Globus pallidus (tissue), 1 donor: ENCODE measurements at regions not wholly inside any gene's neighbourhood (a gene's known extent, or its start where the extent isn't known, plus 50 kb on each side); places are given as distances from the start of the nearest gene placed in this dataset.
"Not testable (repeated sequence)": the region's sequence is repeated elsewhere in the genome, so short reads cannot be mapped to it uniquely, and the experiment has no call there.

ENCODE experiments used
- DNase-seq: peaks from one replicate; pipeline ENCODE4 v3.0.0-alpha.2; 2015; ENCODE audit warnings: low spot score

DNA sequence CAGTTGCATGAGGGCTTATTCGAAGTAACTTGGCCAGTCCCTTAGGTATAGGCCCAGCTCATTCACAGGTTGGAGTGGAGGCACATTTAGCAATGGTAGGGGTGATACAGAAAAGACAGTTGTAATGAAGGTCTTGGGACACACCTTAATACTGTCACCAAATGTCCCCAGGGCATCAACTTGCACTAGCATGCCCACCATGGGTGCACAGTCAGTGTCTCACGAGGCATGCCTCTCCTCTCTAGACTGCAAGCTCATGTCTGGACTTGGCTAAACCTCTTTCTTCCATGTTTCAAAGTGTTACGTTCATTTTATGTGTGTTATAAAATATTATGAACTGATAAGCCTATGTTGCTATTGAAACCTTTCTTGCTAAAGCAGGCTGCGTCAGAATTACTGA is 124.0 kb upstream of the ECI2 start:
- no peak for DNase-seq

DNA sequence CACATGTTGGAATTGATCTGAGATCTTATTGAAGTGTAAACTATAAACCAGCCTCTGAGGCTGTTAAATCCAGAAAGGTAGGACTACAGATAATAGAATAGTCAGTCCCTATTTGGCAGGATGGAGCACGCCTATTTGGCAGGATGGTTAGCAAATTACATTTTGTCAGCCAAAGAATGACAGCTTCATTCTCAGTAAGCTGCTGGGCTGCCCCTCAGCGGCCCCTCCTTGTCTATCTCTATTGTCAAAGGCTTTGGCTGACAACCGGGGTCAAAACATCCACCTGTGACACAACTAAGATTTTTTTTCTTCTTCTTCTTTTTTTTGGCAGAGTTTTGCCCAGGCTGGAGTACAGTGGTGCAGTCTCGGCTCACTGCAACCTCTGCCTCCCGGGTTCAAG is 123.4 kb upstream of the ECI2 start:
- DNase-seq, result no peak

DNA sequence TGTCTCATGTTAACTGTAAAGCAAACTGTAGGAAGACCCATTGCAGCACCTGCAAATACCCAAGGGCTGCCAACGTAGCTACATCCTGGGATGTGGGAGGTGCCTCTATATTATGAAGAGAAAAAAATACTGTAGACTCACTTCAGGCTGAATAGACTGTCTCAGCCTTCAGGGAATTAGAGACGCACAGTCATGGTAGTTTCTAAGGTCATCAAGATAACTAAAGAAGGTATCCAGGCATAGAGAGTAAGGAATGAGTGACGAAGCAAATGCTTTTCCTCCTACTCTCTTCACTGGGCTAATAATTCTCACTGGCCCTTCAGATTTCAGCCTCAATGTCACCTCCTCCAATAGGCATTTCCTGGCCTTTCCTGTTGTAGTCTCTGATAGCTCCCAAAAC is 121.6 kb upstream of the ECI2 start:
- no peak for DNase-seq

DNA sequence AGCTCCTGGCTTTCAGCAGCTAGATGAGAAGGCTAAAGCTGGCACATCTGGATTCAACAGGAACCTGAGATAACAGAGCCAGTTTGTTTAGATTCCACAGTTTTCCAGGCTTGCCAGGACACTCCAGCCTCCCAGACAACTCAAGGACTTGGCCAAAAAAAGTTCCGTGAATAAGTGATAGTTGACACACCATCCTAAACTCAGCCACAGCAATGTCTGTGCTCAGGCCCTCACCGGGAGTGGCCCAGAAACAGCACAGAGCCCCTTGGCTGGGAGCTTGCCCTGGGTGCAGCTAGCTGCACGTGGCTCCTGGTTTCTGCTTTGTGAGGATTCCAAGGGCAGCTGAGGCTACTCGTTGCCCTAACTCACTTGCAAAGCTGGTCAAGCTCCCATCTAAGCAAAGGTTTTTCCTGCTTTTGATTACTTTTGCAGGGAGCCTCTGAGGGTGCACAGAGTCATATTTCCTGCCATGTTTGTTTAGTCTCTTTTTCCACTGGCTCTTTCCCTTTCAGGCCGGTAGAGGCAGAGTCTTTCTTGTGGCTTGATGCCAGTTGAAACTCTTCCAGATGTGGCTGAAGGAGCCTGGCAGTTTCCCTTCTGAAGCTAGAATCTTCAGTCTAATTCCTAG is 118.3 kb upstream of the ECI2 start:
- peak; percentile 11 for DNase-seq

DNA sequence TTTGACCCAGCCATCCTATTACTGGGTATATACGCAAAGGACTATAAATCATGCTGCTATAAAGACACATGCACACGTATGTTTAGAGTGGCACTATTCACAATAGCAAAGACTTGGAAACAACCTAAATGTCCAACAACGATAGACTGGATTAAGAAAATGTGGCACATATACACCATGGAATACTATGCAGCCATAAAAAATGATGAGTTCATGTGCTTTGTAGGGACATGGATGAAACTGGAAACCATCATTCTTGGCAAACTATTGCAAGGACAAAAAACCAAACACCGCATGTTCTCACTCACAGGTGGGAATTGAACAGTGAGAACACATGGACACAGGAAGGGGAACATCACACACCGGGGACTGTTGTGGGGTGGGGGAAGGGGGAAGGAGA is 117.1 kb upstream of the ECI2 start:
- DNase-seq, result not testable (repeated sequence)

DNA sequence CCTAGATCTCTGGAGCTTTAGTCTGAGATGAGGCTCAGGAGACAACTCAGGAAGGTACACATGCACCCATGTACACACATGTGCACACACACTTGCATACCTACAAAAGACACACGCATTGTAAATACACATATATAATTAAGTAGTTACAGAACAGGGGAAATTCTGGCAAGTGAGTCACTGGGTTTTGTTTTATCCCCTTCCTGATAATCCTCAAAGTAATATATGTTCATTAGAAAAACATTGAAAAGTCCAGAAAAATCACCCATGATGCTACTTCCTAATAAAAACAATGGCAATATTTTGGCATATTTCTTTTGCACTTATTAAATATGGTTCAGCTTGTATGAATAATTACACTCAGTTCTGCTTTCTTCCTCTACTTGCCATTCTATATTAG is 115.3 kb upstream of the ECI2 start:
- no peak for DNase-seq

DNA sequence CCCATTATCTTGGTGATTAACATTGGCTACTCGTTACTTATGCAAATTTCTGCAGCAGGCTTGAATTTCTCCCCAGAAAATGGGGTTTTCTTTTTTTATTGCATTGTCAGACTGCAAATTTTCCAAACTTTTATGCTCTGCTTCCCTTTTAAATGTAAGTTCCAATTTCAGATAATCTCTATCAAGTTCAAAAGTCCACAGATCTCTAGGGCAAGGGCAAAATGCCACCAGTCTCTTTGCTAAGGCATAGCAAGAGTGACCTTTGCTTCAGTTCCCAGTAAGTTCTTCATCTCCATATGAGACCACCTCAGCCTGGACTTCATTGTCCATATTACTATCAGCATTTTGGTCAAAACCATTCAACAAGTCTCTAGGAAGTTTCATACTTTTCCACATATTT is 108.5 kb upstream of the ECI2 start:
- not testable (repeated sequence) for DNase-seq

DNA sequence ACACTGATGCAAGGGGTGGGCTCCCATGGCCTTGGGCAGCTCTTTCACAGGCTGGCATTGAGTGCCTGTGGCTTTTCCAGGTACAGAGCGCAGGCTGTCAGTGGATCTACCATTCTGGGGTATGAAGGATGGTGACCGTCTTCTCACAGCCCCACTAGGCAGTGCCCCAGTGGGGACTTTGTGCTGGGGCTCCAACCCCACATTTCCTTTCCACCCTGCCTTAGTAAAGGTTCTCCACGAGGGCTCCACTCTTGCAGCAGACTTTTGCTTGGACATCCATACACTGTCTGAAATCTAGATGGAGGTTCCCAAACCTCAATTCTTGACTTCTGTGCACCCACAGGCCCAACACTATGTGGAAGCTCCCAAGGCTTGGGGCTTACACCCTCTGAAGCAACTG is 107.9 kb upstream of the ECI2 start:
- no peak for DNase-seq

DNA sequence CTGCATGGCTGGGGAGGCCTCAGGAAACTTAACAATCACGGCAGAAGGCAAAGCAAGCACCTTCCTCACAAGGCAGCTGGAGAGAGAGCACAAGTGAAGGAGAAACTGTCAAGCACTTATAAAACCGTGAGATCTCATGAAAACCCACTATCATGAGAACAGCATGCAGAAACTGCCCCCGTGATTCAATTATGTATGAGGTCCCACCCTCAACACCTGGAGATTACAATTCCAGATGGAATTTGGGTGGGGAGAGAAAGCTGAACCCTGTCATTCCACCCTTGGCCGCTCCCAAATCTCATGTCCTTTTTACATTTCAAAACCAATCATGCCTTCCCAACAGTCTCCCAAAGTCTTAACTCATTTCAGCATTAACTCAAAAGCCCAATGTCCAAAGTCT is 107.2 kb upstream of the ECI2 start:
- no peak for DNase-seq

DNA sequence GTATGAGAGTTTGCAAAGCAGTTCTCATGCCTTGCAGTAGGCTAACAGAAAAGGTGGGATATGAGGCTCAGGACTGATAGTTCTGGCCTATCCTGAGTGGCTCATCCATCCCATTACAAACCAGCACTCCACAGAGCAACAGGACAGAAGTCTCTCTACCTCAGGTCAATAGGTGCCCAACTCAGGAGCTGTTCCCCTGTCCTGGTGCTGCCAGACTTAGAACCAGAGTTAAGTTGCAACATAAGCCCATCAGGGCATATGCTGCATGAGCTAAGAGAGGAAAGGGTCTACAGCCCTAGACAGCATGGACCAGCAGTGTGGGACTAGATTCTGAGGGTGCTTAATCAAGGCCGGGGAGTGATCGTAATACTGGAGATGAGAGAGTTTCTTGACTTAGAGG is 104.8 kb upstream of the ECI2 start:
- DNase-seq, result no peak

DNA sequence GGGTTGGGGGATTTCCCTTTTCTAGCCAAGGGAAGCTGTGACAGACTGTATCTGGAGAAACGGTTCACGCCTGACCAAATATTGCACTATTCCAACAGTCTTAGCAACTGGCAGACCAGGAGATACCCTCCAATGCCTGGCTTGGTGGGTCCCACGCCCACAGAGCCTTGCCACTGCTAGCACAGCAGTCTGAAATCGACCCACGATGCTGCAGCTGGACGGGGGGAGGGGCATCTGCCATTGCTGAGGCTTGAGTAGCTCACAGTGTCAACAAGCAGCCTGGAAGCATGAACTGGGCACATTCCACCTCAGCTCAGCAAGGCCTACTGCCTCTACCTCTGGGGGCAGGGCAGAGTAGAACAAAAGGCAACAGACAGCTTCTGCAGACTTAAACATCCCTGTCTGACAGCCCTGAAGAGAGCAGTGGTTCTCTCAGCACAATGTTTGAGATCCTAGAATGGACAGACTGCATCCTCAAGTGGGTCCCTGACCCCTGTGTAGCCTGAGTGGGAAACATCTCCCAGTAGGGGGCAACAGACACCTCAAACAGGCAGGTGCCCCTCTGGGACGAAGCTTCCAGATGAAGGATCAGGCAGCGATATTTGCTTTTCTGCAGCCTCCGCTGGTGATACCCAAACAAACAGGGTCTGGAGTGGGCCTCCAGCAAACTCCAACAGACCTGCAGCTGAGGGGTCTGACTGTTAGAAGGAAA is 89.9 kb upstream of the ECI2 start:
- DNase-seq, result no peak

DNA sequence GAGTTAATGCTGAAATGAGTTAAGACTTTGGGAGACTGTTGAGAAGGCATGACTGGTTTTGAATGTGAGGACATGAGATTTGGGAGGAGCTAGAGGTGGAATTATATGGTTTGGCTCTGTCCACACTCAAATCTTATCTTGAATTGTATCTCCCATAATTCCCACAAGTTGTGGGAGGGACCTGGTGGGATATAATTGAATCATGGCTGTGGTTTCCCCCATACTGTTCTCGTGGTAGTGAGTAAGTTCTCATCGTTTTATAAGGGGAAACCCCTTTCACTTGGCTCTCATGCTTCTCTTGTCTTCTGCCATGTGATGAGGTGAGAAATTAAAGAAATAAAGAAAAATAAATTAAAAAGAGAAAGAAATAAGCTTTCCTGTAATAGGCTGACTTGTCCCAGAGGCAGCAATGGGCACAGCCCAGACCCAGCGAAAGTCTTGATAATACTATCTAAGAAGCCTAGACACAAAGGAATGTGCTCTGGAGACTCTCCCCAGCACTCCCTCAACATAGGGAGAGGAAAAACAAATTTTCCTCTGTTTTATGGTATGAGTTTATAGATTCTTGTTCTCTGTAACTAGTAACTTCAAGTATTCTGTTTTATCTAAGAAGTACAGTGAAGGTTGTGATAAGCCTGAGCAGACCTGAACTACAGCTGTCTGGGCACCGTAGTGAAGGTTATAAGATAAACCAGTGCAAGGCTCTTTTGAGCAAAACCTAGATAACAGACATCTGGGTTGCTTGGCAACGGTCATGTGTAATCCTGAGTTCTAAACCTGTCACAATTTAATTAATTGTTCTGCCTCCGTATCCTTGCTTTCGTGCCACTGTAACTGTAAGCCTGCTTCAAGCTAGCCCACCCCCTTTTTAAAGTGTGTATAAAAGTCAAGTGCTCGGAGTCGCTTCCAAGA is 88.9 kb upstream of the ECI2 start:
- DNase-seq, result no peak

DNA sequence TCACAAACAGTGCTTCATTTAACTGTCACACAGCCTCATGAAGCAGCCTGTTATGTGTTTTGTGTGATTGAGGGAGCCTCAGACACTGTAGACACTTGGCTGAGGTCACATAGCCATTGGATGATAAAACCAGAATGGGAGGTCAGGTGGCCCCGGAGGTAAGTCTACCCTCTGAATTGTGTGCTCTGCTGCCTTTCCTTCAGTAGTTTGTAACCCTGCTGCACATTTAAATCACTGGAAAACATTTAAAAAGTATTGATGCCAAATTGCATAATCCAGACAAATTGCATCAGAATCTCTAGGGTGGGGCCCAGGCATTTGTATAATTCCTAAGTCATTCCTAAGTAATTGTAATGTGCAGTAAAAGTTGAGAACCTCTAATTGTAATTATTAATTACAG is 85.2 kb upstream of the ECI2 start:
- DNase-seq, result no peak

DNA sequence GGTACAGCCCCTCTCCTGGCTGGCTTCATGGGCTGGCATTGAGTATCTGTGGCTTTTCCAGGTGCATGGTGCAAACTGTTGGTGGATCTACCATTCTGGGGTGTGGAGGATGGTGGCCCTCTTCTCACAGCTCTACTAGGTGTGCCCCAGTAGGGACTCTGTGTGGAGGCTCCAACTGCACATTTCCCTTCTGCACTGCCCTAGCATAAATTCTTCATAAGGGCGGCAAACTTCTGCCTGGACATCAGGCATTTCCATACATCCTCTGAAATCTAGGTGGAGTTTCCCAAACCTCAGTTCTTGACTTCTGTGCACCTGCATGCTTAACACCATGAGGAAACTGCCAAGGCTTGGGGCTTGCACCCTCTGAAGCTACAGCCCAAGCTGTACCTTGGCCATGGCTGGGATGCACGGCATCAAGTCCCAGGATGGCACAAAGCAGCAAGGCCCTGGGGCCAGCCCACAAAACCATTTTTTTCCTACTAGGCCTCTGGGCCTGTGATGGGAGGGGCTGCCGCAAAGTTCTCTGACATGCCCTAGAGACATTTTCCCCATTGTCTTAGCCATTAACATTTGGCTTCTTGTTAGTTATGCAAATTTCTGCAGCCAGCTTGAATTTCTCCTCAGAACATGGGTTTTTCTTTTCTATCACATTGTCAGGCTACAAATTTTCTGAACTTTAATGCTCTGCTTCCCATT is 83.4 kb upstream of the ECI2 start:
- DNase-seq, result not testable (repeated sequence)

DNA sequence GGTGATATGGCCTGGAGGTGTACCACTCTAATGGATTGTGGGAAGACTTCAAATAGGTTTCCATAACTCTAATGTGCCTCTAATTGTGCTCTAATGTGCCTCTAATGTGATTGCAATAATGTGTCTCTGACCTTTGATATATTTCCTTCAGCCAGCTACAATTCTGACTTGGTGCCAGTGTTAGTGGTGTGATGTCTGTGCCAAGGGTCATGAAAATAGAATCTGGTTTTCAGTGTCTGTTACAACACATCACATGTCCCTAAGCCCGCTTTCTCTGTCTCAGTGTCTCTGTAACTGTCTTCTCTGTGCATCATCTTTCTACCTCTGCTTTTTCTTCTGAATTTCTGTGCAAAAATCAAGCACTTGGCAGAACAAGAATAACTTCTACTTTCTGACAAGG is 77.2 kb upstream of the ECI2 start:
- no peak for DNase-seq

DNA sequence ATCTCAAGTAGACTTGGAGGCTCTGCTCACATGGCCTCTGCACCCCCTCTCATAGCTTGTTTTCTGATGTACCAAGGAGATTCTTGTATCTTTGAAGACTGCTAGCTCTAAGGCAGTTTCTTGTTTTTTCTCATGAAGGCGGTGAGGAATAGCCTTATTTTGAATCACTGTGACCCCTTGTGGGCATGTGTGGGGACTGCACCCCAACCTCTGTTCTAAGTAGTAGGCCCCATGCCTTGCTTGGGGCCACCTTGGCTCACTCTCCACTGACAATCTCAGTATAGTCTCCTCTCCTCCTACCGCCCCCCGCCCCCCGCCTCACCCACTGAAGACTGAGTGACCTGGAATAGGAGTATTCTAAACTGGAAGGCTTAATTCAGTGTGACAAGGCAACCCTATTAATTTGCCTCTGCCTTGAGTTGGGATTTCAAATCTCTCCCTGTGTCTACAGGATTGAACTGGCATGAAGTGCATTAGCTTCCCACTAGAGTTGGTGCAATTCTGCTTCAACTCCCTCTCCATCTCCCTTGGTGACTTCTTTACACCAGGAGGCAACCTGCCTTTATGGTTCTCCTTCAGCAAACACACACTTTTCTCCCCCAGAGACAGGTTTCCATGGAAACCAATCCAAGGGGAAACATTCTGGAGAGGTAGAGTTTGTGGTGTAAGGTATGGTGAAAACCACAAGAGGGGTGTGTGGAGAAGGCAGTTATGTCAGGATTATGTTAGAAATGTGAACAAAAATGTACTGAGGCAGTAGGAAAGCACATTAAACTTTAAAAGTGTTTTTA is 75.4 kb upstream of the ECI2 start:
- peak; percentile 31 for DNase-seq

DNA sequence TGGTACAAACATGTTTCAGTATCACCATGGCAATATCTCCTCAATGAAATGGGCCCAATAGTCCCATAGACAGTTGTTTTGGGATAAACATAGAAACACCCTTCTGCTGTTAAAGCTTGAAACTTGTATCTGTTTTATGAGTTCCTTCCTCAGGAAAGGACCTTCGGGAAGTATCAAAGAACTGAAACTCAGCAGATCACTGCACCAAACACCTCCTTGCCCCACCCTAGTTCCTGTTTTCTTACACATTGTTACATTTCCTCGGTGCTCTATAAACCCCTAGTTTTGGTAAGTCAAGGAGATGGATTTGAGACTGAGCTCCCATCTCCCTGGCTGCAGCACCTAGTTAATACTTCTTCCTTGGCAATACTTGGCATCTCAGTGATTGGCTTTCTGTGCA is 73.8 kb upstream of the ECI2 start:
- no peak for DNase-seq

DNA sequence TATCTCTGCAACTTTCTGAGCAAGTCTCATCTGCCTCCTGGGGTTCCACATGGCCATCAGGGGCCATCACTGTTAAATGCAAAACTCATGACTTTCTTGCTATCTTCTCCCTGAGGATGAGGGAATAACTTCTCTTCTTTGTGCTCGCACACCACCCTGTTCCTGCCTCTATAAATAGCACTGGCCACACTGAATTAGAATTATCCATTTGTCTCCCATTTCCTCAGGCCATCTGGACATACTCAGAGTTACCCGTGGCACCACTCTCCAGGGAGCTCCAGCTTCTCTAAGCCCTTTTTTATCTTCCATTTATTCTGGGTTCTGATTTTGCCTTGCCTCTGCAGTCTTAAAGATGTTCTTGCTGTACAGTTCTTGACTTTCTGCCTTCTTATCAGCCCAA is 72.8 kb upstream of the ECI2 start:
- no peak for DNase-seq

DNA sequence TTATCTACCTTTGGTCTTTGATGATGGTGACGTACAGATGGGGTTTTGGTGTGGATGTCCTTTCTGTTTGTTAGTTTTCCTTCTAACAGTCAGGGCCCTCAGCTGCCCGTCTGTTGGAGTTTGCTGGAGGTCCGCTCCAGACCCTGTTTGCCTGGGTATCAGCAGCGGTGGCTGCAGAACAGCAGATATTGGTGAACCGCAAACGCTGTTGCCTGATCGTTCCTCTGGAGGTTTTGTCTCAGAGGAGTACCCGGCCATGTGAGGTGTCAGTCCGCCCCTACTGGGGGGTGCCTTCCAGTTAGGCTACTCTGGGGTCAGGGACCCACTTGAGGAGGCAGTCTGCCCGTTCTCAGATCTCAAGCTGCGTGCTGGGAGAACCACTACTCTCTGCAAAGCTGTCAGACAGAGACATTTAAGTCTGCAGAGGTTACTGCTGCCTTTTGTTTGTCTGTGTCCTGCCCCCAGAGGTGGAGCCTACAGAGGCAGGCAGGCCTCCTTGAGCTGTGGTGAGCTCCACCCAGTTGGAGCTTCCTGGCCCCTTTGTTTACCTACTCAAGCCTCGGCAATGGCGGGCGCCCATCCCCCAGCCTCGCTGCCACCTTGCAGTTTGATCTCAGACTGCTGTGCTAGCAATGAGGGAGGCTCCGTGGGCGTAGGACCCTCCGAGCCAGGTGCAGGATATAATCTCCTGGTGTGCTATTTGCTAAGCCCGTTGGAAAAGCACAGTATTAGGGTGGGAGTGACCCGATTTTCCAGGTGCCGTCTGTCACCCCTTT is 68.5 kb upstream of the ECI2 start:
- not testable (repeated sequence) for DNase-seq

DNA sequence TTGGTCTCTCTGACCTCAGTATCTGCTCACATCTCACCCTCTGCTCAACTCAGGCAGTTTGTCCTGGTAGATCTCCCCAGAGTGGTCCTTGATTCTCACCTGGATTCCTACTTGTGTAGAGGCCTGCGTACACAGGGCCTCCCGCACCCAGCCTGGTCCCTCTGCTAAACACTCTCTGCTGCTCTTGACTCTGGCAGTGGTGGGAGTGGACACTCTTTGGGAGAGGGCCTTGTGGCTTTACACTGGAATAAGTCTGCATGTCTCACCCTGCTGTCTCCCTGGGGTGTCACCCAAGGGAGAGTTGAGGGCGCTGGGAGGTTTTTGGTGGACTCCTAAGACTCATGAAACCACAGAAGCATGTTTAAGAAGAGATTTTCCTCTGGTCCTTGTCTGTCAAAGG is 57.3 kb upstream of the ECI2 start:
- DNase-seq, result no peak

DNA sequence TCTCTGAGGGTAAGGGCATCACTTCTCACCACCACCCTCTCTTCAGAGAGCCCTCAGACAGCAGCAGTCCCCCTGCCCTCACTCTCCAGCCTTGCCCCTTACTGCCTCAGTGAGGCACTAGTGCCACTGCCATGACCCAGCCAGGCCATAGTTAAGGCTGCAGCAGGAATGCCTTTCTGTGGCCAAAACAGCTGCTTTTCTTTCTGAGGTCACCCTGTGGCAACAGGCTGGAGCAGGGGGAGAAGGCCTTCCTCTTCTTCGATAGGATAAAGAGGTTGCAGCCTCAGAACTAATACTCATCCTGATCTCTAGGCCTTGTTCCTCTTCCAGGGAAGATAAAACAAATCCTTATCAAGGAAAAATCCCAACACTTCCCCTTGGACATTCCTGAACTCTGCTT is 56.8 kb upstream of the ECI2 start:
- no peak for DNase-seq
